NCI-H1417 treated with DMSO at 0.1 percent for 48 hours (cell line): ENCODE measurements at regions not wholly inside any gene's neighbourhood (a gene's known extent, or its start where the extent isn't known, plus 50 kb on each side); places are given as distances from the start of the nearest gene placed in this dataset.

Experiments
- DNase-seq: peaks from one replicate; lab custom pipeline; 2025; lab: John Stamatoyannopoulos, UW

GRCh38 chr14:62381311-62382070, 619.3 kb downstream of the SNAPC1 start:
- DNase-seq: no peak

GRCh38 chr14:62409169-62409568, 636.1 kb downstream of the KCNH5 start:
- DNase-seq: no peak

GRCh38 chr14:62409626-62410300, 635.5 kb downstream of the KCNH5 start:
- DNase-seq: no peak

GRCh38 chr14:62420847-62421246, 624.4 kb downstream of the KCNH5 start:
- DNase-seq: no peak

GRCh38 chr14:62428429-62429203, 616.6 kb downstream of the KCNH5 start:
- DNase-seq: no peak

- DNase-seq: no peak
Measured at GRCh38 chr14:62429683-62430082, 615.6 kb downstream of the KCNH5 start.

- DNase-seq: no peak
Measured at GRCh38 chr14:62431496-62431895, 613.8 kb downstream of the KCNH5 start.

GRCh38 chr14:62432955-62433354, 612.3 kb downstream of the KCNH5 start:
- no peak for DNase-seq

GRCh38 chr14:62436261-62436660, 609.0 kb downstream of the KCNH5 start:
- DNase-seq: no peak

GRCh38 chr14:62439210-62439609, 606.0 kb downstream of the KCNH5 start:
- no peak for DNase-seq

- DNase-seq: no peak
Measured at GRCh38 chr14:62443796-62444195, 601.5 kb downstream of the KCNH5 start.

- DNase-seq: no peak
Measured at GRCh38 chr14:62445570-62445969, 599.7 kb downstream of the KCNH5 start.

- no peak for DNase-seq
Measured at GRCh38 chr14:62451221-62451620, 594.0 kb downstream of the KCNH5 start.

GRCh38 chr14:62453226-62453625, 592.0 kb downstream of the KCNH5 start:
- no peak for DNase-seq

- no peak for DNase-seq
Measured at GRCh38 chr14:62455446-62455845, 589.8 kb downstream of the KCNH5 start.

- DNase-seq: no peak
Measured at GRCh38 chr14:62462988-62463387, 582.3 kb downstream of the KCNH5 start.

GRCh38 chr14:62468946-62469345, 576.3 kb downstream of the KCNH5 start:
- DNase-seq: no peak

- DNase-seq: no peak
Measured at GRCh38 chr14:62470935-62471334, 574.3 kb downstream of the KCNH5 start.

- DNase-seq: no peak
Measured at GRCh38 chr14:62491146-62491545, 554.1 kb downstream of the KCNH5 start.

GRCh38 chr14:62497708-62498107, 547.5 kb downstream of the KCNH5 start:
- no peak for DNase-seq

GRCh38 chr14:62501021-62501750, 544.1 kb downstream of the KCNH5 start:
- DNase-seq: no peak

GRCh38 chr14:62505045-62505444, 540.2 kb downstream of the KCNH5 start:
- DNase-seq: no peak
